Right atrium auricular region (tissue), 2 donors: ENCODE measurements at regions not wholly inside any gene's neighbourhood (a gene's known extent, or its start where the extent isn't known, plus 50 kb on each side); places are given as distances from the start of the nearest gene placed in this dataset.

Experiments used
- DNase-seq: peaks from one replicate; pipeline ENCODE4 v3.0.0-alpha.2; 2019; ENCODE audit warnings: low spot score
- H3K27ac ChIP-seq, 2 donors: fragments of 200-600 bp; sonication (generic); 1 replicate in 1 of 2; 2 replicates in 1 of 2; pipeline ENCODE4 v1.5.1; 2016 to 2019
- H3K27me3 ChIP-seq, 2 donors: fragments of 200-600 bp; sonication (generic); one replicate each; pipeline versions ENCODE4 v1.5.1 to v1.6.0; 2017 to 2019
- H3K36me3 ChIP-seq: fragments of 200-600 bp; sonication (generic); one replicate; pipeline ENCODE4 v1.5.1; 2016
- H3K4me1 ChIP-seq, 2 donors: fragments of 200-600 bp; sonication (generic); one replicate each; pipeline versions ENCODE4 v1.5.1 to v1.6.0; 2017 to 2019
- H3K4me3 ChIP-seq, 2 donors: fragments of 200-600 bp; sonication (generic); 1 replicate in 1 of 2; 2 replicates in 1 of 2; pipeline ENCODE4 v1.5.1; 2017 to 2019; ENCODE audit warnings: mild to moderate bottlenecking in 1 of 2, moderate library complexity in 1 of 2
- H3K9me3 ChIP-seq, 2 donors: fragments of 200-600 bp; sonication (generic); one replicate each; pipeline ENCODE4 v1.5.1; 2019
- CTCF ChIP-seq, 2 donors: fragments of 200-600 bp; sonication (generic); IDR thresholded peaks; one replicate each; pipeline ENCODE4 v1.5.1; 2019; ENCODE audit warnings: antibody characterized with exemption in 2 of 2

GRCh38 chr9:13956107-13956506 is 357.8 kb downstream of the NFIB start:
- Histone ChIP-seq H3K27me3 (no peaks in the 10 kb centered on the region), H3K4me3 (no peak overlapping the region), H3K4me1 (peaks cover 0 to 9% of the 10 kb centered on the region in 2 donors), H3K9me3 (no peaks in the 10 kb centered on the region), H3K27ac (no peak overlapping the region), H3K36me3 (no peaks in the 10 kb centered on the region)
- no peak for DNase-seq
- TF ChIP-seq CTCF (IDR thresholded peaks at IDR 0.05) = no peak

GRCh38 chr9:13952906-13953305 is 361.0 kb downstream of the NFIB start:
- no peak for TF ChIP-seq CTCF (IDR thresholded peaks at IDR 0.05)
- Histone ChIP-seq H3K27me3 (no peaks in the 10 kb centered on the region), H3K4me3 (no peak overlapping the region), H3K4me1 (no peaks in the 10 kb centered on the region), H3K9me3 (no peaks in the 10 kb centered on the region), H3K27ac (no peak overlapping the region), H3K36me3 (no peaks in the 10 kb centered on the region)
- DNase-seq = no peak

- H3K4me3 ChIP-seq = no peak overlapping the region
- H3K9me3 ChIP-seq = no peaks in the 10 kb centered on the region
- DNase-seq = no peak
- no peak overlapping the region for H3K27ac ChIP-seq
- no peaks in the 10 kb centered on the region for H3K36me3 ChIP-seq
- no peak for TF ChIP-seq CTCF (IDR thresholded peaks at IDR 0.05)
- H3K4me1 ChIP-seq = no peaks in the 10 kb centered on the region
- H3K27me3 ChIP-seq = no peaks in the 10 kb centered on the region
Measured at GRCh38 chr9:13948037-13948436, 365.9 kb downstream of the NFIB start.

- Histone ChIP-seq H3K27me3 (no peaks in the 10 kb centered on the region), H3K9me3 (no peaks in the 10 kb centered on the region), H3K4me1 (peaks cover 0 to 21% of the 10 kb centered on the region in 2 donors), H3K36me3 (no peaks in the 10 kb centered on the region), H3K27ac (no peak overlapping the region), H3K4me3 (no peak overlapping the region)
- no peak for DNase-seq
- no peak for TF ChIP-seq CTCF (IDR thresholded peaks at IDR 0.05)
Measured at GRCh38 chr9:13943176-13943575, 370.8 kb downstream of the NFIB start.

- DNase-seq = no peak
Measured at GRCh38 chr9:13942695-13943094, 371.2 kb downstream of the NFIB start.

More at GRCh38 chr9:13942695-13943094, 371.2 kb downstream of the NFIB start:
- Histone ChIP-seq H3K36me3 (no peaks in the 10 kb centered on the region), H3K4me3 (no peak overlapping the region), H3K27me3 (no peaks in the 10 kb centered on the region), H3K4me1 (peaks cover 0 to 21% of the 10 kb centered on the region in 2 donors), H3K27ac (no peak overlapping the region), H3K9me3 (no peaks in the 10 kb centered on the region)
- no peak for TF ChIP-seq CTCF (IDR thresholded peaks at IDR 0.05)
